GM12878 (cell line): ENCODE measurements at regions not wholly inside any gene's neighbourhood (a gene's known extent, or its start where the extent isn't known, plus 50 kb on each side); places are given as distances from the start of the nearest gene placed in this dataset.

Source experiments
- EGR1 ChIP-seq, 2 experiments: IDR thresholded peaks; 1 replicate in 1 of 2; 2 replicates in 1 of 2; pipeline ENCODE4 v1.6.1; 2011 to 2012; ENCODE audit warnings: low read depth in 2 of 2, low read length in 2 of 2, borderline replicate concordance in 1 of 2, mild to moderate bottlenecking in 1 of 2, moderate library complexity in 1 of 2
- MYC ChIP-seq: IDR thresholded peaks from 2 replicates; pipeline ENCODE4 v1.6.1; 2011; ENCODE audit warnings: mild to moderate bottlenecking, low read length, moderate library complexity, inconsistent platforms; ENCODE audit not compliant: insufficient read depth, insufficient replicate concordance, insufficient read length, severe bottlenecking
- NFXL1 ChIP-seq: fragments of 450-650 bp; IDR thresholded peaks from 2 replicates; pipeline ENCODE4 v1.6.1; 2017; ENCODE audit warnings: antibody characterized with exemption, mild to moderate bottlenecking, borderline replicate concordance
- RFX5 ChIP-seq: IDR thresholded peaks from 2 replicates; pipeline ENCODE4 v1.6.1; 2011; ENCODE audit warnings: low read depth, low read length, improper control_type of control experiment
- STAT1 ChIP-seq: fragments of 450-650 bp; conservative IDR thresholded peaks from 2 replicates; pipeline ENCODE4 v1.6.1; 2014; ENCODE audit warnings: antibody characterized with exemption, mild to moderate bottlenecking
- TARDBP ChIP-seq: IDR thresholded peaks from 2 replicates; pipeline ENCODE4 v1.6.1; 2016; ENCODE audit warnings: borderline replicate concordance
- WRNIP1 ChIP-seq: IDR thresholded peaks from 2 replicates; pipeline ENCODE4 v1.6.1; 2011; ENCODE audit warnings: low read depth, low read length, improper control_type of control experiment, borderline replicate concordance
- ZNF24 ChIP-seq: fragments of 450-650 bp; IDR thresholded peaks from 2 replicates; pipeline ENCODE4 v1.6.1; 2017; ENCODE audit warnings: antibody characterized with exemption, mild to moderate bottlenecking
- ZNF384 ChIP-seq: IDR thresholded peaks from 2 replicates; pipeline ENCODE4 v1.6.1; 2012; ENCODE audit warnings: low read depth, mild to moderate bottlenecking, low read length, improper control_type of control experiment, borderline replicate concordance
- TF ChIP-seq, protein P1 (sequence below): fragments of 450-650 bp; formaldehyde crosslinking; IDR thresholded peaks from 2 replicates; pipeline ENCODE4 v1.5.0; 2022; ENCODE audit warnings: mild to moderate bottlenecking, missing genetic modification characterization
- TF ChIP-seq, protein P2 (sequence below): fragments of 150-350 bp; IDR thresholded peaks from 2 replicates; pipeline ENCODE4 v1.6.1; 2016; ENCODE audit warnings: low read depth, low read length

DNA sequence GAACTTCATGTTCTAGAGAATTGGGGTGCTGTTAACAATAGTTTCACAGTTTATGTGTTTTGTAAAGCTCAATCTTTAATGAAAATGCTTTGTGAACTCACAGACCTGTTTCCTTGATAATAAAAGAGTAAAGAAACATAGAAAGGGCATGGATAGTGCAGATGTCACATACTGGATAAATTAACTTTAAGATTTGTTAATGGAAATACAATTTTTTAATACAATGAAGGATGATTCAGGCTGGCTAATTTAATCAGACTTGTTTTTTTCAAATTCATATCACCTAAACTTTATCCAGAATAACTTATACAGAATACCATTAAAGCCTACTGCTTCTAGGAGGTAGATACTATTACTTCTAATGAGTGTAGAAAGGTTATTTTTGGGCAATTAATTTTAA, 1033.5 kb upstream of the SLC10A2 start (continued):
- TF ChIP-seq, protein P1, sequence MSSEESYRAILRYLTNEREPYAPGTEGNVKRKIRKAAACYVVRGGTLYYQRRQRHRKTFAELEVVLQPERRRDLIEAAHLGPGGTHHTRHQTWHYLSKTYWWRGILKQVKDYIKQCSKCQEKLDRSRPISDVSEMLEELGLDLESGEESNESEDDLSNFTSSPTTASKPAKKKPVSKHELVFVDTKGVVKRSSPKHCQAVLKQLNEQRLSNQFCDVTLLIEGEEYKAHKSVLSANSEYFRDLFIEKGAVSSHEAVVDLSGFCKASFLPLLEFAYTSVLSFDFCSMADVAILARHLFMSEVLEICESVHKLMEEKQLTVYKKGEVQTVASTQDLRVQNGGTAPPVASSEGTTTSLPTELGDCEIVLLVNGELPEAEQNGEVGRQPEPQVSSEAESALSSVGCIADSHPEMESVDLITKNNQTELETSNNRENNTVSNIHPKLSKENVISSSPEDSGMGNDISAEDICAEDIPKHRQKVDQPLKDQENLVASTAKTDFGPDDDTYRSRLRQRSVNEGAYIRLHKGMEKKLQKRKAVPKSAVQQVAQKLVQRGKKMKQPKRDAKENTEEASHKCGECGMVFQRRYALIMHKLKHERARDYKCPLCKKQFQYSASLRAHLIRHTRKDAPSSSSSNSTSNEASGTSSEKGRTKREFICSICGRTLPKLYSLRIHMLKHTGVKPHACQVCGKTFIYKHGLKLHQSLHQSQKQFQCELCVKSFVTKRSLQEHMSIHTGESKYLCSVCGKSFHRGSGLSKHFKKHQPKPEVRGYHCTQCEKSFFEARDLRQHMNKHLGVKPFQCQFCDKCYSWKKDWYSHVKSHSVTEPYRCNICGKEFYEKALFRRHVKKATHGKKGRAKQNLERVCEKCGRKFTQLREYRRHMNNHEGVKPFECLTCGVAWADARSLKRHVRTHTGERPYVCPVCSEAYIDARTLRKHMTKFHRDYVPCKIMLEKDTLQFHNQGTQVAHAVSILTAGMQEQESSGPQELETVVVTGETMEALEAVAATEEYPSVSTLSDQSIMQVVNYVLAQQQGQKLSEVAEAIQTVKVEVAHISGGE (CRISPR knock-in tag), result no peak
- TF ChIP-seq RFX5, result no peak
- TF ChIP-seq STAT1, result no peak
- no peak for TF ChIP-seq EGR1 (IDR thresholded peaks at IDR 0.05; ENCODE audit: borderline replicate concordance in 1 of 2, low read depth in 2 of 2, low read length in 2 of 2)
- TF ChIP-seq, protein P2, sequence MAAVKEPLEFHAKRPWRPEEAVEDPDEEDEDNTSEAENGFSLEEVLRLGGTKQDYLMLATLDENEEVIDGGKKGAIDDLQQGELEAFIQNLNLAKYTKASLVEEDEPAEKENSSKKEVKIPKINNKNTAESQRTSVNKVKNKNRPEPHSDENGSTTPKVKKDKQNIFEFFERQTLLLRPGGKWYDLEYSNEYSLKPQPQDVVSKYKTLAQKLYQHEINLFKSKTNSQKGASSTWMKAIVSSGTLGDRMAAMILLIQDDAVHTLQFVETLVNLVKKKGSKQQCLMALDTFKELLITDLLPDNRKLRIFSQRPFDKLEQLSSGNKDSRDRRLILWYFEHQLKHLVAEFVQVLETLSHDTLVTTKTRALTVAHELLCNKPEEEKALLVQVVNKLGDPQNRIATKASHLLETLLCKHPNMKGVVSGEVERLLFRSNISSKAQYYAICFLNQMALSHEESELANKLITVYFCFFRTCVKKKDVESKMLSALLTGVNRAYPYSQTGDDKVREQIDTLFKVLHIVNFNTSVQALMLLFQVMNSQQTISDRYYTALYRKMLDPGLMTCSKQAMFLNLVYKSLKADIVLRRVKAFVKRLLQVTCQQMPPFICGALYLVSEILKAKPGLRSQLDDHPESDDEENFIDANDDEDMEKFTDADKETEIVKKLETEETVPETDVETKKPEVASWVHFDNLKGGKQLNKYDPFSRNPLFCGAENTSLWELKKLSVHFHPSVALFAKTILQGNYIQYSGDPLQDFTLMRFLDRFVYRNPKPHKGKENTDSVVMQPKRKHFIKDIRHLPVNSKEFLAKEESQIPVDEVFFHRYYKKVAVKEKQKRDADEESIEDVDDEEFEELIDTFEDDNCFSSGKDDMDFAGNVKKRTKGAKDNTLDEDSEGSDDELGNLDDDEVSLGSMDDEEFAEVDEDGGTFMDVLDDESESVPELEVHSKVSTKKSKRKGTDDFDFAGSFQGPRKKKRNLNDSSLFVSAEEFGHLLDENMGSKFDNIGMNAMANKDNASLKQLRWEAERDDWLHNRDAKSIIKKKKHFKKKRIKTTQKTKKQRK, result no peak
- TF ChIP-seq MYC, result no peak
- TF ChIP-seq ZNF384, result no peak
- no peak for TF ChIP-seq ZNF24
- no peak for TF ChIP-seq NFXL1
- TF ChIP-seq WRNIP1, result no peak
- TF ChIP-seq TARDBP, result no peak
